NCI-H510A (cell line): ENCODE measurements at regions not wholly inside any gene's neighbourhood (a gene's known extent, or its start where the extent isn't known, plus 50 kb on each side); places are given as distances from the start of the nearest gene placed in this dataset.
"Not testable (repeated sequence)": the region's sequence is repeated elsewhere in the genome, so short reads cannot be mapped to it uniquely, and the experiment has no call there.

ENCODE experiments used
- DNase-seq: peaks from one replicate; lab custom pipeline; 2025; lab: John Stamatoyannopoulos, UW

DNA sequence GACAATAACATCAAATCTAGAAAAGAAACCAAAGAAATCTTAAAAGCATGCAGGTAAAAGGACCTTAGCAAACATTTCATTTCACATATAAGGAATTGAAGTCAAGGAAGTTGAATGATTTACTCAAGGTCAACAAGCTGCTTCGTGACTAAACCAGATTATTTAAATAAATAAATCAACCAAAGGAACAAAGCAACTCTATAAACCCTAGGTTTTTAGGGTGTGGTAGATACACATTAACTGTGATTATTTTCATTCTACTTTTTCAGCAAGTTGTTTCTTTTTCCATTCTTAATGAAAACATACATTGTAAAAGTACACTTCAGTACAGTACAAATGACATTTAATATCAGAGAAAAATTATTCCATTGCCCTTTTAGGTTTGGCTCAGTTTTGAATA lies 382.0 kb upstream of the STEAP1 start:
- DNase-seq: no peak

DNA sequence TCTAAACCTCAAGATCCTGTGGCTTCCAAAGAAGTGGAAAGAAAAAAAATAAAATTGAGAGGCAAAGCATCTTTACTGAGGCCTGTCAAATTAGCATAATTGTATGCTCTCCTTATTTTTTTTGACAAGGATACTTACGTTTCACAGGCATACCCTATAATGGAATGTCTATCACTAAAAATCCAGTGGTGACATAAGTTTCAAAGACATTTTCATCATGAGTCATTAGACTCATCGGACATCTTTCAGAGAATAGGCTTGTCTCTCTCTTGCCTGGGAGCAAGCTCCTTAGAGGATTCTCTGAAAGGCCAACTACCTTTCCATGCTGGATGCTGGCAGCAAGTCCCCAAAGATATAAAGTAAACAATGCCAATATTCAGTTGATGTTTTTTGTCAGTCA lies 380.7 kb upstream of the STEAP1 start:
- DNase-seq: no peak

DNA sequence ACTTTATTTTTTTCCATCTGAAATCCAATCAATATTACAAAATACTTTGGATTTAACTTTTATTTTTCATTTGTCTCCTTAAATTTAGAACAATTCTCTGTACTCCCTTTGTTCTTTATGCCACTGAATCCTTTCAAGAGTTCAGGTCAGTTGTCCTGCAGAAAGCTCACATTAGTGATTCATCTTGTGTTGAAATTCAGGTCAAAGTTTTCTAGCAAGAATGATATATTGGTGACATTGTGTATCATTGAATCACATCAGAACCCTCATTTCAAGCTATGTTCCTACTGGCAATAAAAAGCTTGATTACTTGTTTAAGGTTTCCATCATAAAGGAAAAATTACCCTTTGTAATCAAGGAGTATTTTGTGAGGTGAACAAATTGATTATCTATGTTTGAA lies 378.8 kb upstream of the STEAP1 start:
- DNase-seq: no peak

DNA sequence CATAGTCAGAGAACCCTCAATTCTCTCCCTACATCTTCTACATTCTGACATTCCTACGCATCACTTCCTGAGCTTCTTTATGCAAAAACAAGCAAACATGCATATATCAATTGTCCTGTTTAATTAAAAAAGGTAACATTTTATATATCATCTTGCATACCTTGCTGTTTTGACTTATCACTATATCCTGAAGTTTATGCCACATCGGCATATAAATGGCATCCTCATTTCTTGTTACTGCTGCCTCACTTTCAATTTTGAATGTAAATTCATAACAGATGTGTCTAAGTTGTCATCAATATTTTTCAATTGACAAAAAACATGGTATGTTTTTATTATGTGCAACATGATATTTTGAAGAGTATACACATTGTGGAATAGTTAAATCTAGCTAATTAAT lies 377.3 kb upstream of the STEAP1 start:
- no peak for DNase-seq

DNA sequence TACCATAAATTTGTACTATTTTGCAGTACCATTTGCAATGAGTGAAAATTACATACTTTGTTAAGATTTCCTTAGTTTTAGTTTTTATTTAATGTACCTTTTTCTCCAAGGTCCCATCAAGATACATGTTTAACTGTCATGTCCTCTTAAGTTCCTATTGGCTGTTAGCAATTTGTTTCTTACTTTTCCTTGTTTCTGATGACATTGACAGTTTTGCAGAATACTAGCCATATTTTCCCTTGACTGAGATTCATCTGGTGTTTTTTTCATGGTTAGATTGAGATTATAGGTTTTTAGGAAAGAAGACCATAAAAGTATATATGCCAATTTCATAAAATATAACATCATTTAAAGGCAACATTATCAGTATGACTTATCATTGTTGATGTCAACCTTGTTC lies 376.8 kb upstream of the STEAP1 start:
- DNase-seq: no peak

DNA sequence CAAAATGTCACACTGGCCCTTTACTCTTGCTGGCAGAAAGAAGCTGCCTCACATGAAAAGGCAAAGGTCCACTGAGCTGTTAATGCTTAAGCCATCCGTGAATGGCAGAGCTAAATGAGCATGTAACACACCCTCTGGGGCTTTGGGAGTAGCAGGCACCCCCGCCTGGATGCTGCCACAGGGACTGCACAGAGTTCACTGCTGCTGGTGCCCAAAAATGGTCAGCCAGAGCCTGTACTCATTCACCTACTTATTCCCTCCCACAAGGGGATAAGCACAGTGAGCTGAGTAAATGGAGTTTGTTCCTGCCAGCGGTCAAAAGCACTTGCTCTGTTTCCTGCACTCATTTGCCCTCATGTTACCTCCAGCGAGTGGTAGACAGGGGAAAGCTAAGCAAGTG lies 374.0 kb upstream of the STEAP1 start:
- DNase-seq: no peak

DNA sequence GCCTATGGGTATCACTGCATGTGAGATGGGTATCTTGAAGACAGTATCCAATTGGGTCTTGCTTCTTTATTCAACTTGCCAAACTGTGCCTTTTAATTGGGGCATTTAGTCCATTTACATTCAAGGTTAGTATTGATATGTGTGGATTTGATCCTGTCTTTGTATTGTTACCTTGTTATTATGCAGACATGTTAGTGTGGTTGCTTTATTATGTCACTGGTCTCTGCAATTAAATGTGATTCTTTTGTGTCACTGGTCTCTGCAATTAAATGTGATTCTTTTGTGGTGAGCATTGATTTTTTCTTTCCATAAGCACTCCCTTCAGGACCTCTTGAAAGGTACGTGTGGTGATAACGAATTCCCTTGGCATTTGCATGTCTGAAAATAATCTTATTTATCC lies 357.8 kb upstream of the STEAP1 start:
- no peak for DNase-seq

DNA sequence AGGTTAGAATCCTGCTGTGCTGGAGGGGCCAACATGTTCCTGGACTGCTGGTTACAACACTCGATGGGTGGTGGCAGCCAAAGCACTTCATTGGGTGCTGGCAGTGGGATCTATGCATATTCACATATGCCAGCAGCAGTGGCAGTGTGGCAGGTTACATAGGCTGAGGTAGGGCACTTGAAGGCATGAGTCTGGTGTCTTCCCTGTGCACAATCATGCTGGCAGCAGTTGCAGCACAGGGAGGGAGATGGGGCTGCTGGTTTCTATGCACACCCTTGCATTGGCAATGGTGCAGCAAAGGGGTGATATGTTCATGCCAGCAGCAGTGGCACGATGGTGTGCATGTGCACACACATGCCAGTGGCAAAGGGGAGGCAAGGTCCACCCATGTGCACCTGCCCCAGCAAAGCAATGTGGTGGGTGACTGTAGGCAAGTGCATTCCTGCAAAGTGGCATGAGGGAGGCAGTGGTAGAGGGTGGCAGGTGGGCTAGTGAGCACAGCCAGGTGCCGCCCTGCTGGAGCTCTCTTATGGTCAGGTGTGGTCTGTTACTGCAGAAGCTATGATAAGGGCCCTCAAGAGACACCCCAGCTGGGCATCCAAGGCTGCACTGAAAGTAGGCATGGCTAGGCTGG lies 356.2 kb upstream of the STEAP1 start:
- no peak for DNase-seq

DNA sequence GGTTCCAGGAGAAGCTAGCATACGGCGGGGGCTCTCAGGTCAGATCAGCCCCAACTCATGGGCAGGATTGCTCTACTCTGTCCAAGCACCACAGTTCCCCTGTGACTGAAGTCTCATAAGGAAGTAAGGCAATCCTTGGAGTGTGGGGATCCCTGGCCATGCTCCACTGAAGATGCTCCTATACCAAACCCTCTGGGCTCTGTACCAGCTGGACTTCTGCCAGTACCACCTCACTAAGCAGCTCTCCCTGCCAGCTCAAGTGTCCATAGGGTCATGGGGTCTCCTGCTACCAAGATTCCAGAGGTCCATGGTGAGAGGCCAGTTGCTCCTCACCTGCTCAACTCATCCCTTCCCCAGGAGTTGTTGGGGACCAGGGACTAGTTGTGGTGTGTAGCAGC lies 355.7 kb upstream of the STEAP1 start:
- no peak for DNase-seq

DNA sequence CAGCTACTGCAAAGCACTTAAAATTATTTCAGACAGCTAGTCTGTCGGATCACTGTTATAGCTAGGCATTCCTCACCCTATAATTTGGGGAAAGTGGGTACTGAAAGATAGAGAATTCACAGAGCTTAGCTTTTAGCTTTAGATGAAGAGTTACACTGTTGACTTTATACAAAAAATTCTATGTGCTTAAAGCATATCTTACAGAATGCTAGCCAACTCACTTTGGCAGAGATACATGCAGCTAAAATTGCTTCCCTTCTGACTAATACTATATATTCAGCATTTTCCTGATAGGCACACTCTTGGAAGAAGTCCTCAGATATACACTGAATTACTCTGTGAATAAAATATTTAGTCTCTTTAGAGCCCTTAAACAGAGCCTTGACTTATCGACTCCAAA lies 353.5 kb upstream of the STEAP1 start:
- DNase-seq: no peak

DNA sequence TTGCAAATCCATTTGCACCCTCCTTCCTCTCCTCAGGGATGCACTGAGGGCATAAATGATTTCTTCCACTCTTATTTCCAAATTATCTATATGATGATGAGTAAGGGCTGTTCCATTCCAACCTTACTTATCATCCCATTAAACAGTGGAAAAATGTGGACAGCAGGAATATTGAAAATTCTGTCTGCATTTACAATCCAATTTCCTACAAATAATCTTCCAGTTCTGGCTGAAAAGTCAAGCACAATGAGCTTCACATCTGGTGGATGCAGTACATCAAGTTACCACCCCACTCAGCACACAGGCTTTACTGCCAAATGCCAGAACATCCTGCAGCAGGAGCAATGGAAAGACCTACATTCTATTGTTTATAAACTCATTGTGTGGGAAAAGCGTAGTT lies 345.0 kb upstream of the STEAP1 start:
- no peak for DNase-seq

DNA sequence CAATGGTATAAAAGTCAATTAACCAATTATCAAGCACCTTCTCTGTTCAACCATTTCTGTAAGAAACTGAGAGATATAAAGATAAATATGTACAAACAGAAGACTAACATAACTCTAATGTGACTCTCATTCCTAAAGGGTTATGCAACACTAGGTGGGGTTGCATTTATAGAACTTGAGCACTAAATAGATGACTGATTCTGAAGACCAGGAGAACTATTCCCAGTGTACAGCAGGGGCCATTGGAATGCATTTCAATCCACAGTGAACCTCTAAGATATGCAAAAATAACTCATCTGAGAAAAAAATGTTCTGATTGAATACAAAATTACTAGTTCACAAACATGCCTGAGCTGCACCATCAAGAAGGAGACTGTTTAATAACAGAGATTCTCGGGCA lies 341.2 kb upstream of the STEAP1 start:
- DNase-seq: no peak

DNA sequence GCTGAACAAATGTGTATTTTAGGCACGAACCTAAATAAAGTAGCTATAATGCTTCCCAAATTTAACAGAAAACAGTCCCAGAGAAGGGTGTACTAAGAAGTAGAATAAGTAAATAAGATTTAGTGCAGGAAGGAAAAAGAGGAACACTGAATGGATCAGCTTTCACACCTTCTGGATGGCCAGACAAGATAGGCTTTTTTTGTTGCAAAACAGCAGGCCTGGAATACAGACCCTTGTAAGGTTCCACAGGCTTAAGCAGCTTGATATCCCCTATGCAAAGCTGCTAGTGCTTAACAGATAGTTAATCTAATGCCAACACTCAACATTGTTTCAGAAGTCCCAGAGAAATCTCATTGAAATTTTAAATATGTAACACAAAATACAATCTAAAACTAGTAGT lies 328.1 kb upstream of the STEAP1 start:
- DNase-seq: no peak

DNA sequence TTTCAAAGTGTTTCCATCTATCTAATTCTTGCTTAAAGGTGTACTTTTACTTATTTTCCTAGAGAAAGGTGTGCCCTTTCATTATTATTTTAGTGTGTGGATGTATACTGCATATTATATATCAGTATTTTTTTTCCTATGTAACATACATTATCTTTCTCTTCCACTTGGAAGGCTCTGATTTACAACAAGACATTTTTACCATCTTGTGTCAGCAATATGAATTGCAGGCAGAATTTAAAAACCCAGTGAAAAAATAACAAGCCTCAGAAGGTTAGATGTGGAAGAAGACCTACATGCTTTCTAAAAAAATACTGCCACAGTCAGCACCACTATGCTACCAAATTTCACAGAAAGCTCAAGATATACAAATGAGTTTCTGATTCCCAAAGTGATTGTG lies 327.7 kb upstream of the STEAP1 start:
- no peak for DNase-seq

DNA sequence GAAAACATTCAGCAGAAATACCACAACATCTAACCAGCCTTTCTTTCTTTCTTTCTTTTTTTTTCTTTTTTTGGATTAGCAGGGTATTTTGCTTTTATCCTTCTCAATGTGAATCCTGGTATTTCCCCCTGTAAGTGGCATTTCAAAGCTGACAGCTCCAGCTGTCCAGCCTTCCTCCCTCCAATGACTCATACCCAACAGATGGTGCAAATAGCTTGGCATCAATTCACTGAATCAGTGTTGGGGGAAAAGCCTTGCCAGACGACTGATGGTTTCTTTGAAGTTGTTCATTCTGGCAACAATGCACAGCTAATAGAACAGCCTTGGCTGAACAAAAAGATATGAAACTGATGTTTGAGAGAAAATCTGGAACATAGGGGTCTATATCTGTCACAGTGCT lies 316.8 kb upstream of the STEAP1 start:
- no peak for DNase-seq

DNA sequence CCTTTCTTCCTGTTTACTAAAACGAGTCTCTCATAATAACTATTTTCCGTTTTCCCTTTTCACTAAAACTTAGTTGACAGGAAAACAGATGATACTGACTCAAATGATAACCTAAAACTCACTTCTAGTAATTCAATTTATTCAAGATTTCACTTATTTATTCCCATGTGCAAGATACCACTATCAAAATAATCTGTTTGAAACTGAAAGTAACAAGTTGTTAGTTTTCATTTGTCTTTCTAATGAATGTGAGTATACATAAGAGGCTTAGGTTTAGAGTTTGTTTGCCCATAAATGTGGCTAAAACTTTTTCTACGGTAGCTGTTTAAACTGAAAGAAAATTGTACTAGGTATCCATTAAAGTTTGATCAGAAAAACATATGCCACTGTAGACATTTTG lies 314.9 kb upstream of the STEAP1 start:
- DNase-seq: no peak

DNA sequence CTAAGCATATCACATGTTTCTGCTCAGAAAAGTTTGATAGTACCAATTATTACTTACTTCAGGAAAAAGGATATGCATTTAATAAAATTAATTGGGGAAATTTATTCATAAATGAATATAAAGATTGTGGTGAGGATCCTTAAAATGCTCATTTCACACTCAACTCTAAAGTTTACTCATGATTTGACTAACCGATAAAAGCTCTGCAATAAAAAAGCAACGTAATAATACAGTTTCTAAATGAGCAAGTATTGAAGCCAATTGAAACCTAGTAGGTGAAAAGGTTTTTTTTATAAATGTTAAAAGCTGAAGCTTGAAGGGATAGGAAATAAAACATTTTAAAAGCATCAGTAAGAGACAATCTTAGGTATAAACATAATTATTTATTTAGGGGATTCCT lies 308.3 kb upstream of the STEAP1 start:
- DNase-seq: no peak

DNA sequence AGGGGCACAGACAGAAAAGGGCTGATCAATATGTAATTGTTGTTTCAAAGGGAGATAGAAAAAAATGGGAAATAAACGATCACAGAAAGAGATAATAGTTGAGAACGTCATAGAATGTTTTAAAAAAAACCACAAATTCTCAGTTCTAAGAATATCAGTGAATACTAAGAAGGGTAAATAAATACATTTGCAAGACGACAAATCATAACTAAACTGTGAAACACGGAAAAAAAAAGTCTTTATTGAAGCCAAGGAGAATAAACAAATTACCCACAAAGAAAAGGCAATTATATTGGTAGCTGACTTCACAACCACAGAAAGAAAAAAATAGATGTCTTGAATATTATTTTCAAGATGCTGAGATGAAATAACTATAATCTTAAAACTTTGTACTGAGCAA lies 305.2 kb upstream of the STEAP1 start:
- no peak for DNase-seq

DNA sequence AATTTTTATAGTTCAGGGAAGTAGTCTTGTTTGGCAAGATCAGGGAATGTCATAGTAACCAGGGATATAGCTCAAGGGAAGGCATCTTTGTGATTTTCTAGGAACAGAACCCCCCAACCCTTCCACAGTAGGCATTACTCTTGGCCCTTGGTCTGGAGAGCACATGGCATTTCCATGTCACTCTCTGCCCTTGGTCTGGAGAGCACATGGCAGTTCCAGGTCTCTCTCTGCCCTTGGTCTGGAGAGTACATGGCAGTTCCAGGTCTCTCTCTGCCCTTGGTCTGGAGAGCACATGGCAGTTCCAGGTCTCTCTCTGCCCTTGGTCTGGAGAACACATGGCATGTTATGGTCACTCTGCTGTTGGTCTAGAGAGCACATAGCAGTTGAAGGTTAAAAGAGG lies 297.2 kb upstream of the STEAP1 start:
- not testable (repeated sequence) for DNase-seq

DNA sequence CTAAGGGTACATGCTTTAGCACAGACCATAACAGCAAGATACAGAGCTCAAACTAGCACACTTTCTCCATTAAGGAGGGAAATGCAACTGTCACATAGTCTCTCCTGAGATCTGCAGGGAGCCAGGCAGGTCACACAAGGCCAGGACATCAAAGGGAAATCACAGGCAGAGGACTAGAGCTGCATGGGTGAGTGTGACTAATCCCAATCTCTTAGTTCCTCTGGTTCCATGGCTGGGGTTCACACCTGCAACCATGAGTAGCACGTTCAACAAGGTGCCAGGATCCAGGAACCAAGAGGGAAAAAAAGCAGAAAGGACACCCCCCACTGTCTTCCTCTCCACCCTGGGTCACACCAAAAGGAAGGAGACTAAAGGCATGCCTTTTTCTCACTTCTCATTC lies 296.5 kb upstream of the STEAP1 start:
- DNase-seq: no peak

DNA sequence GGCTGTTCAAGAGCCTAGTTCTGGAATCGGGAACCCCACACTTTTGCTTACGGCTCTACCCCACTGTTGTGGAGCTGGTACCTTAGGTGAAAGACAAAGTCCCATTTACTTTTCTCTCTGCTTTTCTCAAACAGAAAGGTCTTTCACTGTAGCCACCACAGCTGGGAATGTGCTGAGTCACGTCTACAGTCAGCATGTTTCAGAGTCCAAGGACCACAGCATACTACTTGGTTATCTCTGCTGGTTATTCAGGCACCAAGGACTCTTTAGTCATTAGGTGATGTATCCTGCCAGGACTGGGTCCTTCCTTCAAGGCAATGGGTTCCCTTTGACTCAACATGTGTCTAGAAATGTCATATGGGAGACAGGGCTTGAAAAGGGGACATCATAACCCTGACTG lies 266.8 kb upstream of the STEAP1 start:
- DNase-seq: no peak

DNA sequence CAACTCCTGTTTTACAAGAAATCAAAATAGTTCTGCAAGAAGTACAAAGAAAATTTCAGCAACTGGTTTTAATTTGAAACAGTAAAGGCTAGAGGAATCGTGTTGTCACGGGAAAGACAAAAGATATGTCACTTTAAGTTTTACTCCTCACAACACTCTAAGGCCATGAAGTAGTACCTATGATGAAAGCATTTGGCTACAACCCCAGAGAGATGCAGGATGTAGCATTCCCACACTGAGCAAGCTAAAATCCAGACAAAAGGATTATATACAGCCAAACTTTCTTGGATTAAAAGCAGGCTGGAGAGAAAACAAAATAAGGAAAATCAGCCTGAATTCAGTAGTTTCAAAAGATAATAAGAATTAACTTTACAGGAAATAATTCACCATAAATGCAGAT lies 245.5 kb upstream of the STEAP1 start:
- DNase-seq: no peak

DNA sequence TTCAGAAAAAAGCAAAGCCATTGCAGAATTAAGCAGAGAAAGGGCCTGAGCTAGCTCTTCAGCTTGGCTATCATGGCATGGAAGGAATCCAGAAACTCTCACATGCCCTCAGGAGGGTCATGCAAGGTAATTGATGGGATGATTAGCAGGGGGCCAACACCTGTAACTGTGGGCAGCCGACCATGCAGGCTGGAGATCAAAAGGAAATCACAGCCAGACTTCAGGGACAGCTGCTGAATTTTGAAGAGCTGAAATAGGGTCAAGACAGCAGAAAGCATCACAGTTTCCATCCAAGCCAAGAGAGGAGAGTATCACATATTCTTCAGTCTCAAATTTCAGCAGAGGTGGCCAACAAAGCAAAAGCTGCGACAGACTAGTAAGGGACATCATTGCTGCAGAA lies 239.6 kb upstream of the STEAP1 start:
- DNase-seq: no peak

DNA sequence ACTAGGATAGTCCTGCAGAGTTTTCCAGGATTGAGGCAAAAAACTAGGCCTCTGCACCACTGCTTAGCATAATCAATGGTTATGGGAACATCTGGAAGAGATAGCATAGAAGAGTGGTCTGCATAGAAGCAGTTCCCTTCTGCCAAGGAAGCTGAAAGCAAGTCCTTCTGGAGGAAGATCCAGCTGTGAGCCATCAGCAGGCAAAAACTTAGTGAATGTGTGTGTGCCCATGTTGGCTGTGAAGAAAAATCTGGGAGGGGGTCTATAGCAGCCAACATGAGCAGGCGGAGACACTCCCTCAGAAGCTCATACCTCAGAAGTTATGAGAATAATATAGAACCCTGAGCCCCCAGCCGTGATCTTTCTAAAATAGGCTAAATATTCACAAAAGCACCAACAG lies 228.1 kb upstream of the STEAP1 start:
- DNase-seq: no peak

DNA sequence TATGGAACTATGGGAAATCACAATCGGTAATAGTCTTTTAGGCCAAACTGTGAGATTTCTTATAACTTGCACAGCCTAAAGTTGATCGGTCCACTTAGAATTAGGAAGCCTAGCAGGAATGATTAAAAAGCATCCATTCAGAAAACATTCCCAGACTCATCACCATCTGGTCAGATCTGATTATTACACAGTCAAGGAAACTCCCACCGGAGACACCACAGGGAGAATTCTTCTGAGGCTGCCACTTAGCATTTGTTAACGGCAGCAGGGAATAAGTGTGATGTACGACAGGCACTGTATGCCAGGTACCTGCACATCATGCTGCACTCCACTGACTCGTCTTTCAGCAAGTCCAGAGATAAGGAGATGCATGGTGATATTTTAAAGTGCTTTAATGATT lies 227.6 kb upstream of the STEAP1 start:
- no peak for DNase-seq
